Fibroblast of skin of scalp (primary cell): ENCODE measurements at regions not wholly inside any gene's neighbourhood (a gene's known extent, or its start where the extent isn't known, plus 50 kb on each side); places are given as distances from the start of the nearest gene placed in this dataset.
A peak's percentile ranks its signal among the peaks of the same experiment; 100 is the strongest.
"Not testable (repeated sequence)": the region's sequence is repeated elsewhere in the genome, so short reads cannot be mapped to it uniquely, and the experiment has no call there.

Source experiments
- DNase-seq: peaks from one replicate; pipeline ENCODE4 v3.0.0-alpha.2; 2013

DNA sequence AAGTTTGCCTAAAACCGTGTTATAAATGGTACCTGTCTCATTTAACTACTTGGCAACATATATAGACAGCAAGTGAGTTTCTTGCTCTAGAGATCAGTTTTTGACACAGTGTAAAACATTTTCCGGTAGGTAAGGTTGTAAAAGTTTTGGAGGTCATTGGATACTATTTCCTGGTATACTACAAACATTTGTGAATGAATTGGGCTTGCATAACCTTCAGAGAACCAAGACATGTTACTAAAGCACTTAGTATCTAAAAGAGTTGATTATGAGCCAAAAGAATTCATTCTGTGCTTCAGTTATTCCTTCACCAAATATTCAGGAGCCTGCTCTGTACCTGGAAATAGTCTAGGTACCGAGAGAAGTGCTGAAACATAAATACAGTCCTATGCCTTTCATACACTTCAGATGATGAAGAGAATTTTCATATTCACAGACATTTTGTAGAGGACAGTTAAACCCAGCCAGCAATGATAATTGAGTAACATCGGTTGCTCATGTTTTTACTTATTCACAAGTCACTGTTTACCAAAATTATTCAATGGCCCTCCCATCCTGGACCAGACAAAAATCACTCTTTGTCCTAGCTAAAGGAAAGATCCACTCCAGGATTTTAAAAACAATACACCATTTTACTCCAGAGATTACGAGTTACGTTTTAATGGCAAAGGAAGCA lies 319.4 kb upstream of the RBMS1 start:
- DNase-seq, result no peak

DNA sequence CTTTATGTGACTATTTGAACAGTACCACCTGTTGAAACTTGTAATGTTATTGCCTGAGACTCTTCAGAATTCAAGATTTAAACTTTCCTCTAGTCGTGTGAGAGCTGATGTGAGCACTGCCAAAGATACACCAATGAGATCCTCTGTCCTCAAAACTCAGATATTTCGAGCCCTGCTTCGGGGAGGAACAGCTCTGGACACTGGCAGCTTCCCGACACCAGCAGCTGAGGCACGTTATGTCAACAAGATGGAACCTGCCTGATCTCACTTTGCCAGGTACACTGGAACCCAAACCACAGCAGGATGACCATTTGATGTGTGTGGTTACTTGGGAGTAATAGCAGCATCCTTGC lies 319.9 kb upstream of the RBMS1 start:
- no peak for DNase-seq

DNA sequence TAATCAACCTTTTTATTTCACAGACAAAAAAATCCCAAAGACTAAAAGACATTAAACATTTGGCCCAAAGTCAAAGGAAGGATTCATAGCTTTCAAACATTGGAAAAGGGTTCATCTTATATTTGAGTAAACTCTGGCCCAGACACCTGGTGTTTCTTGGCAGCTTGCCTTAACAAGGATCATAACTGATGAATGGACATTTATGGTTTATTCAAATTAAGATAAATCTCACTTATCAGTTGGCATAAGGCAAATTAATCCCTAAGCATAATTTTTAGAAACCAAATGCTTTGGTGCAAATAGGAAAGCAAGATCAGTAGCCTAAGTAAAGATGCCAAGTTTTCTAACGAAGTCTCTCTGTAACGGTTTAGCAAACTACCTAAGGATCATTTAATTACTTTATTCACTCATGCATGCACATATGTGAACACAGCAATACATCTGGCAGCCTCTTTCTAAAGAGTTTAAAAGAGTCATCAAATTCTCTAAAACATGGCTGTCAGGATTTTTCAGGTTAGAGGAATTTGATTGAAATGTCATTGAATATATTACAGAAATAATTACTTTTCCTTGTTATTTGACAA lies 323.4 kb upstream of the RBMS1 start:
- no peak for DNase-seq

DNA sequence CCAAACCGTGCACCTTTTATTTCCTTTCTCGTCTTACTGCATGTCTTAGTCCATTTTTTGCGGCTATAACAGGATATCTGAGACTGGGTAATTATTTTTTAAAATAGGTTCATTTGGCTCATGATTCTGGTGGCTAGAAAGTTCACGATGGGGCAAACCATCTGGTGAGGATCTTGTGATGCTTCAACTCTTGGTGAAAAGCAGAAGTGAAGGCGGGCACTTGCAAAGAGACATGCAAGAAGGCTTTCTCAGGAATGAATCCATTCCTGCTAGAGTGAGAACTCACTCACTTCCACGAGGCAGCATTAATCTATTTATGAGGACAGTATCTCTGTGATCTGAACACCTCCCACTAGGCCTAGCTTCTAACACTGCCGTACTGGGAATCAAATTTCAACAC lies 327.1 kb upstream of the RBMS1 start:
- DNase-seq, result no peak

DNA sequence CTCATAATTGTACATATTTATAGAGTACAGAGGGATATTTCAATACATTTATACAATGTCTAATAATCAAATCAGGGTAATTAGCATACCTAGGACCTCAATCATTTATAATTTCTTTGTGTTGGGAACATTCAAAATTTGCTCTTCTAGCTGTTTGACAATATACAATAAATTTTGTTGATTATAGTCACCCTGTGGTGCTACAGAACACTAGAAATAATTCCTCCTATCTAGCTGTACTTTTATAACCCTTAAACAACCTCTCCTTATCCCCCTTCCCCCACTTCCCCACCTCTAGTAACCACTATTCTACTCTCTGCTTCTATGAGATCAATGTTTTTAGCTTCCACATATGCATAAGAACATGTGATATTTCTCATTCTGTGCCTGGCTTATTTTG lies 328.4 kb upstream of the RBMS1 start:
- DNase-seq, result no peak

DNA sequence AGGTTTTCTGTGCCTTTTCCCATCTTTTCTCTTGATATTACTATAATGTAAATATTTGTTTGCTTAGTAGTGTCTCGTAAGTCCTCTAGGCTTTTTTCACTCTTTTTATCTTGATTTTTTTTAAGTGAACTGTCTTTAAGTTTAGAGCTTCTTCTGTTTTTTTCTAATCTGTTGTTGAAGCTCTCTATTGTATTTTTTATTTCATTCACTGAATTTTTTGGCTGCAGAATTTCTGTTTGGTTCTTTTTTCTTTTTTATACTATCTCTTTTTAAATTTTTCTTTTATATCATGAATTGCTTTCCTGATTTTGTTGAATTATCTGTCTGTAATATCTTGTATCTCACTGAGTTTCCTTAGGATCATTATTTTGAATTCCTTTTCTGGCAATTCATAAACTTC lies 331.8 kb upstream of the RBMS1 start:
- DNase-seq, result no peak

DNA sequence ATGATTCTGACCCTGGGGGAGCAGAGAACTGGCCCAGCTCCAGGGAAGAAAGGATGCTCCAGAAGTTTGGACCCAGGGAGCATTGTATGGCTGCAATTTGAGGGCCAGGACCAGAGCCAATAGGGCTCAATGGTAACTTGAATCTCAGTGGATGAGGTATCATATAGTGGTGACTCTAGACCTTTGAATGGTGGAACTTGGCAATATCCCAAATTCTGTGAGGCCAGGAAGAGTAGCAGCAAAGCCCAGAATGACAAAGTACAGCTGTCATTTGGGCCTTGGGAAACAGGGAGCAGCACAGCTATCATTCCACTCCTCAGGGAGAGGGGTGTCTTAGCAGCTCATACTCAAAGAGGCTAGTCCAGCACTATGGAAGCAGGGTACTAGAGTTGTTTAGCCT lies 332.9 kb upstream of the RBMS1 start:
- no peak for DNase-seq

DNA sequence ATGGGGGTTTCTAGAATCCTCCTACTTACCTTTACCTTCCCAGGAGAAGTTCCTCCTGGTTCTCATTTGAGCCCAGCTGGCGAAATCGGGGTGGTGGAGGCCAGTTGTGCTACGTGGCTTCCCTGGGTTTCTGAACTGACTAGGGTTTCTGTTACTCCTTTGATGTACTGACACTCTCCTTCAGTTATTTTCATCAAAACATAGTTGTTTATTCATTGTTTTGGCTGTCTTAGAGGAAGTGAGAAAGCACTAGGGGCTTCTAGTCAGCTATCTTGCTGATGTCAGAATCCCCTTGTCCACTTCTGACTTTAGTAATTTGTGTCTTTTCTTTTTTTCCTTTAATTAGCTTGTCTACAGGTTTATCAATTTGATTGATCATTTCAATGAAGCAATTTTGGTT lies 332.2 kb upstream of the TANK start:
- DNase-seq, result no peak

DNA sequence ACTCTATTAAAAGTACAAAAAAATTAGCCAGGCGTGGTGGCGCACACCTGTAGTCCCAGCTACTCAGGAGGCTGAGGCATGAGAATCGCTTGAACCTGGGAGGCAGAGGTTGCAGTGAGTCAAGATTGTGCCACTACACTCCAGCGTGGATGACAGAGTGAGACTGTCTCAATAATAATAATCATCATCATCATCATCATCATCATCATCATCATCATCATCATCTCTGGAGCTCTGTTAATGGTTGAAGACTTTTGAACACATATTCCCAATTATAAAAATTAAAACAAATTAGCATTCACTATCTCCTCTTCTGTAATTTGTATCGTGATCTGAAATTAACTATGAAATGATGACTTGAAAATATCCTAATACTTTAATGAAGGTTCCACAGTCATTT lies 327.8 kb upstream of the TANK start:
- not testable (repeated sequence) for DNase-seq

DNA sequence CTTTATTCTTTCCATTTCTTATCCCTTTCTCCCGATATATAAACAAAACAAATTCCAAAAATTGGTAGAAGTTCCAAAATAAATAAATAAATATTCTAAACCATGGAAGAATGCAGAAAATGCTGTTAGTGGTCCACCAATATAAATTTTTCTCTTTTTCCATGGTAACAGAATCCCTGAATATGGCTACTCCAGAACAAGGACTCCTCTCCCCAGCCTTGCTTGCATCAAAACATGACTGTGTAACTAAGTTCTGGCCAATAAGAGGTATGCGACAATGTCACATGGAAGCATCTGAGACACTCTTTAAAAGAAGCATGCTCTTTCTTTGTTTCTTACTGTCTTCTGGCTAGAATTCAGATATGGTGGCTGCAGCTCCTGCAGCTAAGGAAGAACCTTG lies 325.1 kb upstream of the TANK start:
- DNase-seq, result peak; percentile 73

DNA sequence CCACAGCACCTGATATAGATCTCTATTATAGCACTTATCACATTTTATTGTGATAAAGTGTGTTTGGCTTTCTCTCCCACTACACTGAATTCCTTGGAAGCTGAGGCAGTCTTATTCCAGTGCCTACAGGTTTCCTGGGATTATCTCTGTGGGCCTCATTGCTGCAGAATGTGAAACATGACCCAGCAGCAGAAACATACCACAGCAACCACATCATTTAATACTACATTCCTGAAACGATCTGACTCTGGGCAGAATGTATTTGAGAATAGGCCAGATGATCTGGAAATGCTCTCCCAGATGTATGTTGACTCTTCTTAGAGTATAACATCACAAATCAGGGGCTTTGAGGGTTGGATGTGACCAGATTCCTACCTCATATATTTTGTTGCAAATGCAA lies 323.5 kb upstream of the TANK start:
- peak; percentile 97 for DNase-seq

DNA sequence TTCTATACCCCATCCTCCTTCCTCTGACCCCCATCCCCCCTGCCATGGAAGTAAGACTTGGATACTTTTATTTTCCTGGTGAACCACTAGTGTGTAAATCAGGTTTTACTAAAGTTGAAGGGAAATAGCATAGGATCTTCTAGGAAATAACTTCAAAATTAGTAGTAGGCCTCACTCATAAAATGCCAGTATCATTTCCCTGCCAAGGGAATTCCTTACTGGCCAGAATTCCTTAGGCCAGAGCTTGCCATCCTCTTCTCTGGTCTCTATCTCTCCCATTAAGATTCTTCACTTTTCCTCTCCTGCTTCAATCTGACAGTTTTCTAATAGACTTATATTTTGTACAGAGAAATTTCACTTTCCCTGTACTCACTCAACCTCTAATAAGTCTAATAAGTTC lies 322.8 kb upstream of the TANK start:
- DNase-seq, result peak; percentile 37

DNA sequence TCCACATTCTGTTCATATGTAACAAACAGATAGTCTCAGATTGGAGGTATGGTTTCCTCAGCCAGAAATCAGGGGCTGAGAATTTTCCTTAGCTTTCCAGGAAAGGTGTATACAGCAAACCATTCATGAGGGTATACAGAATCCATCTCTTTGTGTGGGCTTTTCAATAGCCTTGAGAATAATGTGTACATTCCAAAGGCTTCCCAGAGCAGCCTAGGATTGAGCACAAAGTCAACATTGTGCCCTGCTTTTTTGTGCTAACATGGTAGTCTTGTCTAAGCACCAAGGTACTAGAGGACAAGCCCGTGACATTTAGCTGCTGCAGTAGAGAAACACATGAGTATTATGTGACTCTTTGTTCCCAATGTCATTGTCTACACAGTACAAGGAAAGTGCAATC lies 322.1 kb upstream of the TANK start:
- DNase-seq, result no peak

DNA sequence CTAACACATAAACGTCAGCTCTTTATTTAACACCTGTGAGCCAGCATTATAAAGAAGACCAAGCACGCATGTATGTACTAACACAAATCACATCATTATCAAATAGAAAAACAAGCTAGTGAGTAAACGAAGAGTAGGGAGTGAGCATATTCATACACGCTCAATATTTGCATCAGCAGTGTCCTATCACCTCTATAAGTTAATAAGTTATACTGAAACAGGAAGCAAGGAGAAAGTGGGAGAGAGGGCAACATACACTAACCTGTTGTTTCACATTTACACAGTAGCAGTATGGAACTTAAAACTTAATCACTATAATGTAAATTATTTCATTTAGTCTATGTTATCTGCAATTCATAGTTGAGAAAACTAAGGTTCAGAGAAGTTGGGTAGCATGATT lies 321.5 kb upstream of the TANK start:
- DNase-seq, result no peak

DNA sequence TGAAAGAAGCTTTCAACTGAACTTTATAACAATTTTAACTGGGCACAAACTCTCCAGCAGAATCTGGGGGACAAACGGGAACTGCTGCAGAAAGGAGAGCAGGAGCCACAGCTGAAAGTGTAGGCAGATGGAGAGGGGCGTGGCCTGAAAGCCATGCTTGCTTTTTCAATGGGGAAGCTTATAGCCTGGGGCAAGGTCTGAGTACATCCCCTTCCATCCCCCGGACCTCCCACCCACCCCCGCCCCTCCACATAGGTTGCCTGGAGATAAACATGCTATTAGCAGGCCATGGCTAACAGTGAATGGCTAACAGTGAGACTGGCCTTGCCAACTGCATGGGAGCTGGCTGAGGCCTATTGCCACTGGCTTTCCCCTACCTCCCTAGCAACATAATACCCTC lies 317.9 kb upstream of the TANK start:
- no peak for DNase-seq

DNA sequence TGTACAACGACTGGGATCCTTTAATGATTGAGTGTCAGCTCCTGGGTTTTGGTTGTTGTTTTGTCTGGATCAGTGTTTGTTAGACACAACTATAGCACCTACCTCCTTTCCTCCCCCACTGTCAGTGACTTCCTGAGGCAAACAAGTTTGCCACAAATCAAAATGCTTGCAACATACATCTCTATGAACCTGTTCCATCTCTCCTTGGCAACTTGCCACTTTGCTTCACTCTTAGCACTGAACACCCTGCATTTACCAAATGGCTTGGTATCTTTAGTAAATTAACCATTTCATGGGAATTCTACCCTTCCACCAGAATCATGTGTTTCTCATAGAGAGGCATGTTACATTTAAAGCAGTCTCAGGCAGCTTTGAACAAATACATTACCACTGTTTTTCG lies 301.1 kb upstream of the TANK start:
- DNase-seq, result no peak

DNA sequence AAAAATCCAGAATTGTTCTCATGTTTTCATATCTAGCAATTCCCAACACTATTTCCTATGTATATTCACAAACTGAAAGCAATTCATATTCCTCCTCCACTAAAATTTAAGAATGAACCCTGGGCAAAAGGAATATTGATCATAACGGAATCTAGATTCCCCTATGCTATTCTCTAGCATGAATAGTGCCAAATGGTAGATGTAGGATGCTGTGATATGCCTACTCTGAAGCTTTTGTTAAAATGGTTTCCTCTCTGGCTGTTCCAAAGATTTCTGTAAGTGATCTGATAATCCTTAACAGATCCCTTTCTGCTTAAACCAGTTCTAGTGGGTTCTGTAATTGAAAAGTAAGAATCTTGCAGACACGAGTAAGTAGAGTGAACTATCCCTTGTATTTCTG lies 298.0 kb upstream of the TANK start:
- DNase-seq, result no peak

DNA sequence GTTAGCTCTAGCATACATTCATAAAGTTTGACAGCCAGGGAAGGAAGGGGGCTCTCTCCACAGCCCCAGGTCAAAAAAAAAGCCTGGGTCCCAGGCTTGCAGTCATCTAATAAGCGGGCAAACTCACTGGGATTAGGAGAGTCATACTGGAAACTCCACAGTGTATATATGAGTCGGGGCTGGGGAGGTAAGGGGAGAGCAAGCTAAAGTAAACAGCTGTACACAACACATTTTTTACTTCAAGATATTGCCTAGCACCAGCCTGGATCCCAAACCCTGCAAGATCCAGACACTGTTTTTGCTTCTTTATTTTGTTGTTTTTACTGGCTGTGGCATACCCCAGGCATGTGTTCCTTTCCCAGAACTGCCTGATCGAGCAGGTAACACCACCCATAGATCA lies 291.3 kb upstream of the TANK start:
- DNase-seq, result no peak

DNA sequence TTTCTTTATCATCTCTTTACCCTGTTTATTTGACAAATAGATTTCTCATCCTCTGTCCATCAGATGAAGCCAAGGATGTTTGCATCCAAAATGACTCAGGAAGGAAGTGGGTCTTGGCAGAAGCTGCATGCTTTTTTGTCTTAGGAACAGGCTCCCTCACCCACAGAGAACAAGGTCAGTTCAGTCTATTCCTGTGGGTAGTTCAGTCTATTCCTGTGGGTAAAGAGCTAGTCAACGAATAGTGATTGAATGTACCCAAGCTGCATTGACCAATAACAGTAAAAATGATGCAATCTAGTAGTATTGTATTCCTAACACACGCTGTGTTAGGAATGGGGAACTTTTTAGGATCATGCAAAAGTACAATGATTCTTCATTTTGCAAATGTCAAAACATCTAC lies 290.8 kb upstream of the TANK start:
- peak; percentile 94 for DNase-seq

DNA sequence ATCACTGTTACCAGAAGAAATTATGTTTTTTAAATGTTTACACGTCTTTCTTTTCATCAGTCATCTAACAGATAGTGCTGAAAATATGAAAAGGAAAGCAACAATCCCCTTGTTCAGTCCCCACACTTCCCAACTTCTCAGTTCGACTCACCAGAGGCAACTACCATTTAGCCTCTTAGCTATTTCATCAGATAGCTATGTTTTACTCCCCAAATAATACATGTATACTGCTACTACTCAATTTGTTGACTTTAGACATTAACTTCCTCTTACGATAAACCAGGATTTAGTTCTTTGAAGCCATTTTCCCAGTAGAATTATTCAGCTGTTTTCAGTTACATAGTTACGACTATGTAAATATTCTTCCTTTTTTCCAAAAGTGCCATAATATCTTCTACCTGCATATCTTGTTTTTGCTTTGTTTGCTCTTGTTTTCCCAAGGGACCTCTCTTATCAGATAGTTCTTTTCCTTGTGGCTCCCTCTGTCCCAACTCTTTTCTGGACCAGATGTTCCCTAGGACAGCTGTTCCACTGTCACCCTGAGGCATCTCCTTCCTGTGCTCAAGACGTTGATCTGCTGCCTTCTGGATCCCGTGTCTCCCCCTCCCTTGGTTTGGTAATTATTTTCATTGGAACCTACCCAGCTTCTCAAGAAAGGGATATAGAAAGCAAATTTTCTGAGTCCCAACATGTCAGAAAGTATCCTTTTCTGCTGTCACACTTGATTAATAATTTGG lies 289.3 kb upstream of the TANK start:
- peak; percentile 66 for DNase-seq

DNA sequence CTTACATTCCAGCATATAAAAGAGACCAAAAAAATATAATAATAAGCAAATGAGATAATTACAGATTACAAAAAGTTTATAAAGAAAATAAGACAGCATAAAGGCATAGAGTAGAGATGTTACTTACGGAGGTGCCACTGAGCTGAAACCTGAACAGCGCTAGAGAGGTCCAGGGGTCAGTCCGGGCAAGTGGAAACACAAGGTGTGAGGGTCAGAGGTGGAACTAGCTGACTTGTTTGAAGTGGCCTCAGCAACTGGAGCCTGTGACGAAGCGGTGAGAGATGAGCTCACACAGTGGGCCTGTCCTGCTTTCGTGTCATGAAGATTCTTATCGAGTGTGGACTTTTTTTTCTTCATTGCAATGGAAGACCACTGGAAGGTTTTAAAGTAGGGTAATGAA lies 288.3 kb upstream of the TANK start:
- DNase-seq, result no peak

DNA sequence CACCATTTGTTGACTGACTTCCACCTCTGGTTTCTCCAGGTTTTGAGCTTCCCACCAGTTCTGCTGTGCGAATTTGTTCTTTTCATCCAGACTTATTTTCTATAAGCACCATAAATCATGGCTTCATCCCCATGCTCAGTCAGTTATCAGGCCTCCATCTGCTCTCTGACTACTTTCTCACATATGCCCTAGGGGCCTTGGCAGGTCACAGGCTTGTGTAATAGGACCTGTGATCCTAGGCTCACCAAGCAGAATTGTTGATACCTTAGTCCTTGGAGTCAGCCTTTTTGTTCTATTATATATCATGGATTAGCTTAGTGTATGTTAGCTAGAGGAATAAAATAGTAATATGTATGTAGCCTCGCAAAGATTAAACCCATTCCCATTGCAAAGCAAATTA lies 284.2 kb upstream of the TANK start:
- DNase-seq, result no peak

DNA sequence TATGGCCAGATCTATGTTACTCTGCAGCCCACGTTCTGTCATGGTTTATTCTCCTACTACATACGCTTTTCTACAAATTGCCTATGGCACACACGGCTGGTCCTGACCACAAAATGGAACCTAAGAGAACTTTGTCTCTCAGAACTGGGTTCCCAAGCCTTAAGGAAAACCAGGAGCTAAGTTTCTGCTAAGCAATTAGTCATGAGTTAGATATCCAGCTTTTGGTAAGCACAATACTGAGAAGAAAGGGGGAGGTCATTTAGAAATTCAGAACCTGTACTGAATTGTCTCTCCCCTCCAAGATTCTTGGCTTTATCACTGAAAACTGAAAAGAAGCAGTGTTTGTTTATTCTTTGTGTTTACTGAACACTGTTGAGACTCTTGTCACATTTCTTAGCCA lies 283.5 kb upstream of the TANK start:
- peak; percentile 14 for DNase-seq

DNA sequence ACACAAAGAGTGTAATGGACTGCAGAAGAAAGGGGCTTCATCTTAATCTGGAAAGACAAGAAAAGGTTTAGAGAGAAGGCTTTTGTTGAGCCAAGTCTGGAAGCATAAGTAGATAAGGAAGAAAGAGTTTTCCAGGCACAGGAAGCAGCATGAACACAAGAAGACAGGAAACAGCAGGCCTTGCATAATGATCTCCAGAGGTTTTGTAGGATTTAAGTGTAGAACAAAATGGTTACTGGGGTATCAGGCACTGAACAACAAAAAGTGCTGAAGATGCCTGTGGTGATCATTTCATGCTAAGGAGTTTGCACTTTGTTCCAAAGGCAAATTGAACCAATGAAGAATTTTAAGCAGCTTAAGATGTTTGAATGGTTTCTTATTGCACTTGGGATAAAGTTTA lies 281.6 kb upstream of the TANK start:
- no peak for DNase-seq

DNA sequence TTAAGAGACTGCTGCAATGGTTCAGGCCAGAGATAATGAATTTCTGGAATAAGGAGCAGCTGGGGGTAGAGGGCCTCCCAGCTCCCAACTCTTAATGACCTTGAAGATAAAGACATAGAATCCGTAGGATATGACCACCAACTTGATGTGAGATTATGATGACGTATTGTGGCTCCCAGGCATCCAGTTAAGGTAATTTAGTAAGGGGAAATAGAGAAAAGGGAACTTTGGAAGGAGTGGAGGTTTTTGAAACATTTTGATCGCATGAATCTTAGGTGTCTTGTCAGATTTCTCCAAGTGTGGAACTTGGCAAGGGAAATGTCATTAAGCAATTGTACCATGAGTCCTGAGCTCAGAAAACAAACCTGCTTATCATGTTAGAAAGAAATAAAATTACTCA lies 277.3 kb upstream of the TANK start:
- DNase-seq, result no peak
